ENCODE measurements at regions not wholly inside any gene's neighbourhood (a gene's known extent, or its start where the extent isn't known, plus 50 kb on each side); places are given as distances from the start of the nearest gene placed in this dataset.

DNA sequence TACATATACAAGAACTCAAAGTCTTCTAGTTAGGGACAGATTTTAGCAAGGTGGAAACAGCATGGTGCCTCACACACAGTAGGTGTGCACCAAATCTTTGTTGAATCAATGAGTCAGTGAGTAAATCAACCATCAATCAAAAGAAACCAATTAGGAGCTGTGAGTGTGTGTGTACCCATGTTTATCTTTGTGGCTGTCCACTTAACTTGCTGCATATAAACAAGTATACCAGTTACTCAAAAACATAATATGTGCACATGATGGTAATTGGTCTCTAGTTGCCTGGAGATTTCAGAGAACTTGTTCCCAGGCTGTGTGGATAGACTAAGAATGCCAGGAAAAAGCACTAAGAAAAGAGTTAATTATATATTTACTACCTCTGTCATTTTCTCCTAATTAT lies 272.2 kb upstream of the CCL2 start:
- TF ChIP-seq, protein P1, sequence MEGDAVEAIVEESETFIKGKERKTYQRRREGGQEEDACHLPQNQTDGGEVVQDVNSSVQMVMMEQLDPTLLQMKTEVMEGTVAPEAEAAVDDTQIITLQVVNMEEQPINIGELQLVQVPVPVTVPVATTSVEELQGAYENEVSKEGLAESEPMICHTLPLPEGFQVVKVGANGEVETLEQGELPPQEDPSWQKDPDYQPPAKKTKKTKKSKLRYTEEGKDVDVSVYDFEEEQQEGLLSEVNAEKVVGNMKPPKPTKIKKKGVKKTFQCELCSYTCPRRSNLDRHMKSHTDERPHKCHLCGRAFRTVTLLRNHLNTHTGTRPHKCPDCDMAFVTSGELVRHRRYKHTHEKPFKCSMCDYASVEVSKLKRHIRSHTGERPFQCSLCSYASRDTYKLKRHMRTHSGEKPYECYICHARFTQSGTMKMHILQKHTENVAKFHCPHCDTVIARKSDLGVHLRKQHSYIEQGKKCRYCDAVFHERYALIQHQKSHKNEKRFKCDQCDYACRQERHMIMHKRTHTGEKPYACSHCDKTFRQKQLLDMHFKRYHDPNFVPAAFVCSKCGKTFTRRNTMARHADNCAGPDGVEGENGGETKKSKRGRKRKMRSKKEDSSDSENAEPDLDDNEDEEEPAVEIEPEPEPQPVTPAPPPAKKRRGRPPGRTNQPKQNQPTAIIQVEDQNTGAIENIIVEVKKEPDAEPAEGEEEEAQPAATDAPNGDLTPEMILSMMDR (IDR thresholded peaks at IDR 0.05) = no peak
- no peak for TF ChIP-seq POLR2AphosphoS5 (IDR thresholded peaks at IDR 0.05)
